Activated naive CD4-positive, alpha-beta T cell treated with anti-CD3 and anti-CD28 coated beads, Interleukin-2, amount 50 U/mL, for 24 hours (primary cell): ENCODE measurements at regions not wholly inside any gene's neighbourhood (a gene's known extent, or its start where the extent isn't known, plus 50 kb on each side); places are given as distances from the start of the nearest gene placed in this dataset.
"Not testable (repeated sequence)": the region's sequence is repeated elsewhere in the genome, so short reads cannot be mapped to it uniquely, and the experiment has no call there.

ENCODE experiments used
- H3K27ac Mint-ChIP-seq: one replicate; pipeline ENCODE4 v1.8.0; 2021; ENCODE audit warnings: mild to moderate bottlenecking, mixed read lengths
- H3K27me3 Mint-ChIP-seq: one replicate; pipeline ENCODE4 v1.8.0; 2021; ENCODE audit warnings: mixed read lengths
- H3K36me3 Mint-ChIP-seq: one replicate; pipeline ENCODE4 v1.8.0; 2021; ENCODE audit warnings: mixed read lengths
- H3K4me1 Mint-ChIP-seq: one replicate; pipeline ENCODE4 v1.8.0; 2021; ENCODE audit warnings: mixed read lengths
- H3K4me3 Mint-ChIP-seq: one replicate; pipeline ENCODE4 v1.8.0; 2021; ENCODE audit warnings: mild to moderate bottlenecking, mixed read lengths
- H3K9me3 Mint-ChIP-seq: one replicate; pipeline ENCODE4 v1.8.0; 2021; ENCODE audit warnings: mixed read lengths

DNA sequence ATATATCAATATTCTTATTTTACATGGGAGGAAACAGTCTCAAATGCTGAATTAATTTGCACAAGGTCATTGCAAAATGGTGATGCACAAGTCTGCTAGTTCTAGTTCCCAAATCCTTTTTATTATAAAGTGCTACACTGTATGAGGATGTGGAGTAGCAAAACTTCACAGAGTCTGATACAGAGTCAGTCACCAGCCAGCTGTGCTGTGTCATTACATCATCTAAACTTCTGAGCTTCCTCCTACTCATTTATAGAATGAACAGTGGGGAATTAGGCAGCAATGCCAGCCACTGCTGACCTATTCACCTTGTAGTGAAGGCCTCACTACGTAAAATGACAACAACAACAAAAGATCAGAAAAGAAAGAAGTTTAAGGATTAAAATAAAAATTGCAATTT lies 357.8 kb downstream of the TMEM167A start:
- H3K27me3 Mint-ChIP-seq, result no peaks in the 10 kb centered on the region
- H3K4me3 Mint-ChIP-seq, result no peak overlapping the region
- H3K4me1 Mint-ChIP-seq, result no peaks in the 10 kb centered on the region
- H3K36me3 Mint-ChIP-seq, result no peaks in the 10 kb centered on the region
- no peaks in the 10 kb centered on the region for H3K9me3 Mint-ChIP-seq
- H3K27ac Mint-ChIP-seq, result no peak overlapping the region

DNA sequence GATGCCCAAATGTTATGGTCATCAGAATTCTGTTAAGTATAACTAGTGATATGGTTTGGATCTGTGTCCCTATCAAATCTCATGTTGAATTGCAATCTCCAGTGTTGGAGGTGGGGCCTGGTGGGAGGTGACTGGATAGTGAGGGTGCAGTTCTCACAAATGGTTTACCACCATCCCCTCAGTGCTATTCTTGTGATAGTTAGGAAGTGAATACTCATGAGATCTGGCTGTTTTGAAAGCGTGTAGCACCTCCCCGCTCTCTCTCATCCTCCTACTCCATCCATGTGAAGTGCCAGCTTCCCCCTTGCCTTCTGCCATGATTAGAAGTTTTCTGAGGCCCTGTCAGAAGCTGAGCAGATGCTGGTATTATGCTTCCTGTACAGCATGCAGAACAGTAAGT lies 359.5 kb downstream of the TMEM167A start:
- H3K4me1 Mint-ChIP-seq, result no peaks in the 10 kb centered on the region
- H3K36me3 Mint-ChIP-seq, result no peaks in the 10 kb centered on the region
- H3K27ac Mint-ChIP-seq, result no peak overlapping the region
- H3K4me3 Mint-ChIP-seq, result no peak overlapping the region
- no peaks in the 10 kb centered on the region for H3K9me3 Mint-ChIP-seq
- no peaks in the 10 kb centered on the region for H3K27me3 Mint-ChIP-seq

DNA sequence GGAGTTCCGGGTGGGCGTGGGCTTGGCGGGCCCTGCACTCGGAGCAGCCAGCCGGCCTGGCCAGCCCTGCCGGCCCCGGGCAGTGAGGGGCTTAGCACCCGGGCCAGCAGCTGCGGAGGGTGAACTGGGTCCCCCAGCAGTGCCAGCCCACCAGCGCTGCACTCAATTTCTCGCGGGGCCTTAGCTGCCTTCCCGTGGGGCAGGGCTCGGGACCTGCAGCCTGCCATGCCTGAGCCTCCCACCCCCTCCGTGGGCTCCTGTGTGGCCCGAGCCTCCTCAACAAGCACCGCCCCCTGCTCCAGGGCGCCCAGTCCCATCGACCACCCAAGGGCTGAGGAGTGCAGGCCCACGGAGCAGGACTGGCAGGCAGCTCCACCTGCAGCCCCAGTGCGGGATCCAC lies 362.5 kb downstream of the TMEM167A start:
- not testable (repeated sequence) for H3K36me3 Mint-ChIP-seq, H3K27ac Mint-ChIP-seq, H3K27me3 Mint-ChIP-seq, H3K4me1 Mint-ChIP-seq, H3K9me3 Mint-ChIP-seq, H3K4me3 Mint-ChIP-seq

DNA sequence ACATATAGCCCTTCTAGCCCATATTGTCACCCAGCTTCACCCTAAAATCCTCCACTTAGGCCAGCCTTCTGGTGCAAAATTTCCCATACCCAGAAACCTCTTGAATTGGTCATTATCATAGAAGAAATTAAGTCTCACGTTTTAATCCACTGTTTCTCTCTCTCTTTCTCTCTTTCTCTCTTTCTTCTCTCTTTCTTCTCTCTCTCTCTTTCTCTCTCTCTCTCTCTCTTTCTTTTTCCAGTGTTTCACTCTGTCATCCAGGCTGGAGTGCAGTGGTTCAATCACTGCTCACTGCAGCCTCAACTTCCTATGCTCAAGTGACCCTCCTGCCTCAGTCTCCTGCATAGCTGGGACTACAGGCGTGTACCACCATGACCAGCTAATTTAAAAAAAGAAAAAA lies 363.4 kb downstream of the TMEM167A start:
- Mint-ChIP-seq H3K4me1 (no peaks in the 10 kb centered on the region), H3K9me3 (no peaks in the 10 kb centered on the region), H3K4me3 (no peak overlapping the region), H3K36me3 (no peaks in the 10 kb centered on the region), H3K27me3 (peaks cover 3% of the 10 kb centered on the region), H3K27ac (no peak overlapping the region)

DNA sequence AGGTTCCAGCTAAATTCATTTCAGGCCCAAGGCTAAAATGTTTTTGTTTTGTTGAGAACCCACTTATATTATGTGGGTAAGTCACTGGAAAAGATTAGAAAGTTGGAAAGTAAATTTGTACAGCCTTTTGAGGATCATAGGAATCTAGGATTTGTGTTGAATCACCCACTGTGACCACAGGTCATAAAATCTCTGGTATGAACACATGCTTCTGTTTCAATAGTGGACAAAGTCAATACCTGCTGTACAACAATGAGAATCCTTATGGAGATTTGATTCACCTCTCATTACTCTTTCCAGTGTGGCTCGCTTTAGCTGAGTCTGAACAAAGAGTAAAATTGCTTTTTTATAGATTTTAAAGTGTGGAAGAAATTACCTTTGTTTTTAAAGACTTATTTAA lies 369.5 kb downstream of the TMEM167A start:
- H3K4me3 Mint-ChIP-seq, result no peak overlapping the region
- peaks cover 4% of the 10 kb centered on the region for H3K27me3 Mint-ChIP-seq
- no peaks in the 10 kb centered on the region for H3K9me3 Mint-ChIP-seq
- no peaks in the 10 kb centered on the region for H3K4me1 Mint-ChIP-seq
- no peak overlapping the region for H3K27ac Mint-ChIP-seq
- no peaks in the 10 kb centered on the region for H3K36me3 Mint-ChIP-seq

DNA sequence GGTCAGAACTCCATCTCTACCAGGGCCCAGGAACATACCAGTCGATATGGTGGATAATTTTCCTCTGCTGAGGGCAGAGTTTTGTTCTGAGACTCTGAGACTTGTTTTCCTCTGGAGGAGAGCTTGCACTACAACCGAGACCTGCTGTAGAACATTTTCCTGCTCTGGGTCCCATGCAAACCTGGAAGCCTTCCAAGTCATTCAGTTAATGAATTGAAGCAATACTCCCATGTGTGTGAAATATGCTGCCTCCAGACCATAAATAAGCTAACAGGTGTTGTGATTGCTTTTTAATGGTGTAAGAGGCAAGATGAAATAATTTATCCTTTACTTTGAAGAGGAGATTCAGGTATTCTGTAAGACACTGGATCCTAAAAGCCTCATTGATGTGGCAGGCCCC lies 372.8 kb downstream of the TMEM167A start:
- H3K36me3 Mint-ChIP-seq, result no peaks in the 10 kb centered on the region
- H3K9me3 Mint-ChIP-seq, result no peaks in the 10 kb centered on the region
- no peak overlapping the region for H3K4me3 Mint-ChIP-seq
- peaks cover 3% of the 10 kb centered on the region for H3K27me3 Mint-ChIP-seq
- H3K4me1 Mint-ChIP-seq, result no peaks in the 10 kb centered on the region
- no peak overlapping the region for H3K27ac Mint-ChIP-seq

DNA sequence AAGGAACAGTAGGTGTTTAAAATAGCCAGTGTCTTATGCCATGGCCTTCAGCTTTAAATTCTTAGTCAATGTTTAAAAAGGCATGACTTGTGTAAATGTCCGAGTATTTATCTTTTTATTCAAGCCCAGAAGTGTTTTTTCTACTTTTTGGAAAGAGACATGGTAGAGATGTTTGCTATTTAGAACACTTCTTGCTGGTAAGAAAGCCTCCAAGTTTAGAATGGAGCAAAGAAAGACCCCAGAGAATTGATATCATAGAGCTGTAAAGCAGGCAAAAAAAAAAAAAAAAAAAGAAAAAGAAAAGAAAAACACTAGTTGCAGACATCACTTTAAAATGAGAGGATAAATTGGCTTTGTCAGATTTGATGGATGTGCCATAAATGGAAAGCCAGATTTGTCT lies 375.1 kb downstream of the TMEM167A start:
- Mint-ChIP-seq H3K4me1 (no peaks in the 10 kb centered on the region), H3K4me3 (no peak overlapping the region), H3K27me3 (peaks cover 2% of the 10 kb centered on the region), H3K27ac (no peak overlapping the region), H3K9me3 (no peaks in the 10 kb centered on the region), H3K36me3 (no peaks in the 10 kb centered on the region)

DNA sequence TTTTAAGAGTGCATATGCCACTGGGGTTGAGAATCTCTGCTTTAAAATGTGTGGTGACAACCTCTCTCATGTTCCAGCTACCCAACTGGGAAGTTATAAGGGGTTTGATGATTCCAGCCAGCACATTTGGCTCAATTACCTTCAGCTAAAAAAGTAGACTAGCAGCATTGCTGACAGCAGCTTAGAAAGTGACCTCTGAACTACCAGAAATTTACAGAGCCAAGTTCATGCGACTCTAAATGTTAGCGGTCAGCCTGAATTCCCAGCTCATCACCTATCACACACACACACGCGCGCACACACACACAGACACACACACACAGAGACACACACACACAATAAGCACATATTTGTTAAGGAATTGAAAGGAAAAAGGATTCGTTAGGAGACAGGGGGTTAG lies 377.5 kb downstream of the TMEM167A start:
- H3K4me1 Mint-ChIP-seq, result no peaks in the 10 kb centered on the region
- no peaks in the 10 kb centered on the region for H3K36me3 Mint-ChIP-seq
- H3K9me3 Mint-ChIP-seq, result no peaks in the 10 kb centered on the region
- H3K27ac Mint-ChIP-seq, result no peak overlapping the region
- peaks cover 3% of the 10 kb centered on the region for H3K27me3 Mint-ChIP-seq
- H3K4me3 Mint-ChIP-seq, result no peak overlapping the region

DNA sequence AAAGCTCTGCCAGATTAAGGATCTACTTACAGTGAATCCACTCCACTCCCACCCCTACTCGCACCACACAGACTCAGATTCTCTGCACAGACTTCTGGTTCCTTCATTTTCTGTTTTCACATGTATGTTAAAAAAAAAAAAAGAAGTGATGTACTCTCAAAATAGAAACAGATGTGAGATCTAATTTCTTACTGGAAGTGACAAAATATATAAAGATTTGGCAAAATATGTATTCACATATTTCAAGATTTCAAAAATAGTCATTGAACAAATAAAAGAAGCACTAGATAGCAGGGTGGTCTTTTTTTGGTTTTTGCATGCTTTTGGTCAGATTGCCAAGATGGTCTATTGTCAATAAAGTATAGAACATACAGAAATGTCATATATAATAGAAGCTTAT lies 379.2 kb downstream of the TMEM167A start:
- H3K4me3 Mint-ChIP-seq, result no peak overlapping the region
- no peaks in the 10 kb centered on the region for H3K9me3 Mint-ChIP-seq
- no peaks in the 10 kb centered on the region for H3K4me1 Mint-ChIP-seq
- H3K27ac Mint-ChIP-seq, result no peak overlapping the region
- H3K36me3 Mint-ChIP-seq, result no peaks in the 10 kb centered on the region
- peaks cover 3% of the 10 kb centered on the region for H3K27me3 Mint-ChIP-seq

DNA sequence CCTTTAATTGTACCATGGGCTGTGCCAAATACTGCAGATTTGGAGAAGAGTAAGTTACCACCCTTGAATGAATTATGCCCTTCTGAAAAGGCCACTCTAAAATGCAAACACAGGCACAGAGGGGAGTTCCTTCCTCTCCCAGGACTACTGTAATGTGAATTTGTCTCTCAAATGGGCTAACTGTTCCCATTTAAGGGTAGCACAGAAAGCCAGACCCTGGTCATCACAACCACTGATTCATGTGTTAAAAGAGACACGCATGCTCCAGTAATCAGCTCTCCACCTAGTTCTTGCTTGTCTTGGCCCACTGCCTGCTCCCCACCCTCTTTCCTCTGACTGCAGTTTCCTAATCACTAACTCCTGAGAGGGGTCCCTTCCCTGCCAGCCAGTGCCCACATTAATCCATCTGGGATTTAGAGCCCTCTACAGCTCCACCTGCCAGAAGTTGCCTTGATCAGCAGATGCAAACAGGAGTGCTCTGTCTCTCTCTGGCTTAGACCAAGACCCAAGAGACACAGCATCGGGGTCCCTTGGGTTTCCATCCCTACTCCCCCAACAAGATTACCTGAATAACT lies 382.4 kb downstream of the TMEM167A start:
- Mint-ChIP-seq H3K4me1 (no peaks in the 10 kb centered on the region), H3K27me3 (peaks cover 3% of the 10 kb centered on the region), H3K36me3 (no peaks in the 10 kb centered on the region), H3K9me3 (no peaks in the 10 kb centered on the region), H3K27ac (no peak overlapping the region), H3K4me3 (no peak overlapping the region)

DNA sequence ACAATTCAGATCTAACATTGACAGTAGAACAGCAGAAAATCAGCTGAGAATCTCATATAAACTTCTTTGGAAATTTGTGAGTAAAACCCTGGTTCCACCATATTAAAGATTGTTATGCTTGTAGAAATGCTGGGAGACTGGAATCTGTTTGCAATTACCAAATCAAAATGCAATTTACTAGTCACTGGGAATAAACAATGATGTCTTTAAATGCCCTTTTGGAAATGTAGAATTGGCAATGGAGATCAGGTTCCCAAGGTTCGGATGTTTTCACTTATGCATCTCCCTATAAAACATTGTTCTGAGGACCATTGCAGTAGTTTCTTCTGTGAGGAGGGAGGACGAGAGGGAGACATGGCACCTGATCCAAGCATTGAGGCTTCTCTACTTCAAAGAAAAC lies 384.4 kb downstream of the TMEM167A start:
- Mint-ChIP-seq H3K27me3 (peaks cover 2% of the 10 kb centered on the region), H3K4me1 (no peaks in the 10 kb centered on the region), H3K27ac (no peak overlapping the region), H3K36me3 (no peaks in the 10 kb centered on the region), H3K9me3 (no peaks in the 10 kb centered on the region), H3K4me3 (no peak overlapping the region)

DNA sequence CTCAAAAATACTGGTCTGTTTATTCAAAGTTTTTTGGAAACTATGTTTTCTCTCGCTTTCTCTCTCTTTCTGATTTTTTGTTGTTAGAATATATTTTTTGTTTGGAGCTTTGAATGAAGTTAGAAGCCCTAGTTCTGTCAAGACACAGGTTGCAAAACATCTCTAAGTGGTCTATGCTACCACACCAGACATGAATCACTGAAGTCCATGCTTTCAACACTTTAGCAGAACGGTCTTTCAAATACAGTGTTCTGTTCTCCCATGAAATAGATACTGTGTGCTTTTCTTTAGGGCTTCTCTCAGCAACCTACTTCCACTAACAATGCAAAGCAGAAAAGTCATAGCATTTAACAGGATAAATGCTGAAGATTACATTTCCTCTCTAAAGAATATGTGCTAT lies 392.5 kb downstream of the TMEM167A start:
- no peak overlapping the region for H3K27ac Mint-ChIP-seq

DNA sequence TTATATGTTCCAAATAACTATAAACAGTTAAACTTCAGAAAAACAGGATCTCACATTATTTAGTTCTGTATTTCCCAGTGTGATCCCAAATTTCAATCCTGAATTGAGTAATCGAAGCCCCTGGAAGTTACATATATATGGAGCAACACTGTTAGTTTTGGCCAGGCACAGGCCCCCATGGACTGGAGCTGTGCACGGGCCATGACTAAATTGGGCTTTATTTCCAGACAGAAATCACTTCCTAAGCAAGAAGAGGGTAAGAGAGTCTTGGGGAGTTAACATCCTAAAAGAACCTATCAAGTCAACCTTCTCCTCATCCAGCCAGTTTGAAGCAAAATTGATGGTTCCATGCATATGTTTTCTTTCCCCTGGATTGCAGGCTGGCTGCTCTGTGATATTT lies 393.0 kb downstream of the TMEM167A start:
- Mint-ChIP-seq H3K27ac (no peak overlapping the region), H3K4me1 (no peaks in the 10 kb centered on the region), H3K27me3 (peaks cover 6% of the 10 kb centered on the region), H3K36me3 (no peaks in the 10 kb centered on the region), H3K4me3 (no peak overlapping the region), H3K9me3 (no peaks in the 10 kb centered on the region)

More for the DNA sequence above, 392.5 kb downstream of the TMEM167A start:
- Mint-ChIP-seq H3K27me3 (peaks cover 6% of the 10 kb centered on the region), H3K4me1 (no peaks in the 10 kb centered on the region), H3K9me3 (no peaks in the 10 kb centered on the region), H3K4me3 (no peak overlapping the region), H3K36me3 (no peaks in the 10 kb centered on the region)

DNA sequence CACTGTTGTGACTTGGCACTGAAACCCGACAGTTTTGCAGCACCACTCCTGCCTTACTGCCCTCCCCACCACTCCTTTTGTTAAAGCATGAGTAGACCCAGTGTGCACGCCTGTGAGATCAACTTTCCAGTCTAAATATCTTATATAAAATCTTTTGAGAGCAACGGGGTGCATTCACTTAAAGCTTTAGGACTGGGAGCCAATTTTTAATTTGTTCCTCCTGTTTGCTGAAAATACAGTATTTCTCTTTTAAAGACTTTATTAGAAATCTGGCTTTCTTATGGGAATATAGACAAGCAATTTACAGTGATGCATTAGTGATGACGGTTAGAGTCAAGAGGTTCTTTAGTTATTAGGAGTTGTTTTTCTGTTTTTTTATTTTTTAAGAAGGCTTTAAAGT lies 397.5 kb downstream of the TMEM167A start:
- Mint-ChIP-seq H3K36me3 (no peaks in the 10 kb centered on the region), H3K27ac (no peak overlapping the region), H3K4me3 (no peak overlapping the region), H3K9me3 (no peaks in the 10 kb centered on the region), H3K27me3 (peaks cover 5% of the 10 kb centered on the region), H3K4me1 (peaks cover 17% of the 10 kb centered on the region)

DNA sequence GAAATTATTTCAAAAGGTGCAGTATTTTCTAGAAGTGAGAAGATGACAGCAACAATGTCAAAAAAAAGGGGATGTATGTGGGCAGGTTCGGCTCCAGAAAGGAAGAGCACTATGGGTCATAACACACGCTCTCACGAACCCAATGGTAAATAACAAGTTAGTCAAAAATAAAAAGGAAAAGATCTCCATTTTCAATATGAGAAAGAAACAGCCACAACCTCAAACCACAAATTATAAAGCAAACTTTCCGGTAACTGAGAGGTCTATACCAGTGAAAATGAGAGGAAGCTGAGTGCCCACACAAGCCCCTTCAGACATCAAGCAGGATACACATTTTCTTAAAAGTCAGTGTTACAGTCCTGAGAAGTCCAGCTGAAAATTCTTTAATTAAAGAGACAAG lies 398.5 kb upstream of the RPS23 start:
- H3K36me3 Mint-ChIP-seq, result no peaks in the 10 kb centered on the region
- peaks cover 17% of the 10 kb centered on the region for H3K4me1 Mint-ChIP-seq
- H3K9me3 Mint-ChIP-seq, result no peaks in the 10 kb centered on the region
- peak overlapping the region; percentile 1 for H3K4me3 Mint-ChIP-seq
- H3K27ac Mint-ChIP-seq, result no peak overlapping the region
- peaks cover 2% of the 10 kb centered on the region for H3K27me3 Mint-ChIP-seq

DNA sequence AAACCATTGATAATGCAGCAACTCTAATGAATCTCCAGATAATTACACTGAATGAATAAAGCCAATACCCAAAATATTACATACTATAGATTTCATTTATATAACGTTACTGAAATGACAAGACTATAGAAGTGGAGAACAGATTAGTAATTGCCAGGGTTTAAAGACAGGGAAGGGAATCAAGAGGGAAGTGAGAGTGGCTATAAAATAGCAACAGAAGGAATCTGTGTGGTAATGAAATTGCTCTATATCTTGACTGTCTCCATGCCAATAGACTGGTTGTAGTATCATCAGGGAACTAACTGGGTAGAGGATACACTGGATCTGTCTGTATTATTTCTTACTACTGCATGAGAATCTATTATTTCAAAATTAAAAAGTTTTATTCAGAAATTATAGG lies 396.5 kb upstream of the RPS23 start:
- Mint-ChIP-seq H3K4me3 (no peak overlapping the region), H3K4me1 (peaks cover 17% of the 10 kb centered on the region), H3K36me3 (no peaks in the 10 kb centered on the region), H3K27me3 (peaks cover 2% of the 10 kb centered on the region), H3K9me3 (no peaks in the 10 kb centered on the region), H3K27ac (no peak overlapping the region)

DNA sequence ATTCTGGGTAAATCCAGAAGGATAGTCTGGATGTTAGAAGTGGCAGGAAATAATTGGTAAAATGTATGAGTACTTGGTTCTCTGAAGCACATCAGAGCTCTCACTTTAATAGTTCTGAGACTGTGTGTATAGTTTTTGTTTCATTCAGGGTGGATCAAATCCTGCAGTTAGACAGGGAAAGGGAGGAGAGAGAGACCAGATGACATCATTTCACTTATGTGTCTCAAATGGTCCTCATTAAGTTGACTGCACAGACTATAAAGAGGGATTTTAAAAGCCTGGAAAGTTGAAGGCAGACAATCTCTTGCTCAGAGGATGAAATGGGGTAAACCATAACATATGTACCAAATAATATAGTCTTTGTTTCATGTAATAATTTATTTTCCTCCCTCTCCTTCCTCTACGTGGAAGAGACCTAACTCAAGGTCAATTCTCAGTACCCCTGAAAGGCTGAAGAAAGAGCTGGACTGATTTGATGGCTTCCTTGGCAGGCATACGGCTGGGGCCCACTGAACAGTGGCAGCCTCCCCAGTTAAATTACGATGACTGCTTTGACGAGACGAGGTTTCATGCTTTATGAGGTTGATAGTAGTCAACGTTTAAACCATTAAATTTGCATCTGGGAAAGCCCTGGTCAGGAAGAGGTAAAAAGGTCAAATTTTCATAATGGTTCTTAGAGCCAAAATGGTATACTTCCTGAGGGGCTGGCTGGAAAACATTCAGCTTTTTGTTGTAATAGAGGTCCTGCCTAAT lies 395.1 kb upstream of the RPS23 start:
- H3K36me3 Mint-ChIP-seq, result no peaks in the 10 kb centered on the region
- peaks cover 17% of the 10 kb centered on the region for H3K4me1 Mint-ChIP-seq
- H3K9me3 Mint-ChIP-seq, result no peaks in the 10 kb centered on the region
- H3K27me3 Mint-ChIP-seq, result peaks cover 4% of the 10 kb centered on the region
- no peak overlapping the region for H3K27ac Mint-ChIP-seq
- H3K4me3 Mint-ChIP-seq, result no peak overlapping the region
